GM12878 (cell line): ENCODE measurements at regions not wholly inside any gene's neighbourhood (a gene's known extent, or its start where the extent isn't known, plus 50 kb on each side); places are given as distances from the start of the nearest gene placed in this dataset.

Source experiments
- ATAC-seq: fragments of 200-7000 bp; cut with Tn5 transposase; 3 replicates; pipeline ENCODE4 v1.9.1; 2020; ENCODE audit warnings: mild to moderate bottlenecking, moderate library complexity
- BruUV-seq: library from RNA; stranded (reverse); fragments of 400-500 nt; replicated peaks from 2 replicates; lab custom pipeline; 2021; lab: Mats Ljungman, UMichigan
- CTCF ChIA-PET: fragments of 300-600 bp; sonication (Branson Sonifier 250); formaldehyde crosslinking; extraction: SDS; loops from one replicate; lab custom pipeline; 2021; ENCODE audit warnings: inconsistent platforms; lab: Yijun Ruan, JAX
- POLR2A ChIA-PET: fragments of 350-600 bp; formaldehyde crosslinking; extraction: SDS; loops from one replicate; lab custom pipeline; 2021; ENCODE audit warnings: inconsistent platforms; lab: Charles Lee
- RAD21 ChIA-PET: fragments of 300-600 bp; sonication (Branson Sonifier 250); formaldehyde crosslinking; loops from one replicate; lab custom pipeline; 2023; ENCODE audit warnings: antibody characterized with exemption; ENCODE audit not compliant: unreplicated experiment; lab: Charles Lee
- SMC1A ChIA-PET: fragments of 300-600 bp; sonication (Branson Sonifier 250); formaldehyde crosslinking; loops from one replicate; lab custom pipeline; 2023; ENCODE audit not compliant: unreplicated experiment, uncharacterized antibody; lab: Charles Lee
- DNase-seq: peaks from one replicate; pipeline ENCODE4 v3.0.0-alpha.2; 2011; ENCODE audit warnings: low read depth, low spot score
- FAIRE-seq: peaks from 3 replicates; lab custom pipeline; 2011; peaks lifted over from hg19 to GRCh38; lab: Jason Lieb, UNC
- H2AFZ ChIP-seq: 2 replicates; pipeline ENCODE4 v1.6.0; 2011; ENCODE audit warnings: low read depth, low read length, control low read depth; ENCODE audit not compliant: control insufficient read depth
- H3K27ac ChIP-seq: 2 replicates; pipeline ENCODE4 v1.5.1; 2011; ENCODE audit warnings: control low read depth; ENCODE audit not compliant: control insufficient read depth, insufficient read depth
- H3K27me3 ChIP-seq, 2 experiments: replicated peaks in 1 of 2; 2 replicates each; pipeline versions ENCODE4 v1.6.0 to v1.6.1; 2011; ENCODE audit warnings: low read length in 1 of 2; ENCODE audit not compliant: control insufficient read depth in 2 of 2, insufficient read depth in 2 of 2
- H3K36me3 ChIP-seq, 2 experiments: 2 replicates each; pipeline ENCODE4 v1.5.1; 2011; ENCODE audit warnings: low read length in 1 of 2; ENCODE audit not compliant: control insufficient read depth in 2 of 2, insufficient read depth in 2 of 2
- H3K4me1 ChIP-seq: 2 replicates; pipeline ENCODE4 v1.6.1; 2011; ENCODE audit warnings: mild to moderate bottlenecking, low read length, moderate library complexity, mixed read lengths; ENCODE audit not compliant: control insufficient read depth, insufficient read depth
- H3K4me2 ChIP-seq: 2 replicates; pipeline ENCODE4 v1.6.0; 2011; ENCODE audit warnings: control low read depth; ENCODE audit not compliant: control insufficient read depth, insufficient read depth
- H3K4me3 ChIP-seq: fragments of 200-600 bp; sonication (generic); 2 replicates; pipeline ENCODE4 v1.5.1; 2016
- H3K79me2 ChIP-seq: 2 replicates; pipeline ENCODE4 v1.6.0; 2011; ENCODE audit warnings: low read length; ENCODE audit not compliant: control insufficient read depth, insufficient read depth
- H3K9ac ChIP-seq: 2 replicates; pipeline ENCODE4 v1.8.0; 2011; ENCODE audit warnings: low read length, control low read depth, mixed read lengths; ENCODE audit not compliant: control insufficient read depth, insufficient read depth
- H3K9me3 ChIP-seq: replicated peaks from 3 replicates; pipeline ENCODE4 v1.5.1; 2011; ENCODE audit warnings: mild to moderate bottlenecking, low read length; ENCODE audit not compliant: control insufficient read depth, insufficient read depth
- H4K20me1 ChIP-seq: 2 replicates; pipeline ENCODE4 v1.6.0; 2011; ENCODE audit not compliant: control insufficient read depth, insufficient read depth
- BHLHE40 ChIP-seq, 2 experiments: fragments of 450-650 bp in 1 of 2; IDR thresholded peaks; 2 replicates each; pipeline ENCODE4 v1.6.1; 2011 to 2017; ENCODE audit warnings: low read depth in 2 of 2, borderline replicate concordance in 1 of 2, improper control_type of control experiment in 1 of 2, low read length in 1 of 2, mild to moderate bottlenecking in 1 of 2
- CBX3 ChIP-seq: fragments of 200-600 bp; sonication (generic); IDR thresholded peaks from 2 replicates; pipeline ENCODE4 v1.6.1; 2016; ENCODE audit warnings: low read depth, borderline replicate concordance
- DPF2 ChIP-seq: fragments of 450-650 bp; IDR thresholded peaks from 2 replicates; pipeline ENCODE4 v1.6.1; 2017; ENCODE audit warnings: mild to moderate bottlenecking
- HDAC2 ChIP-seq: fragments of 200-600 bp; sonication (generic); IDR thresholded peaks from 2 replicates; pipeline ENCODE4 v1.6.1; 2017
- IRF5 ChIP-seq: fragments of 450-650 bp; IDR thresholded peaks from 2 replicates; pipeline ENCODE4 v1.6.1; 2017; ENCODE audit warnings: borderline replicate concordance
- KAT2A ChIP-seq: conservative IDR thresholded peaks from 2 replicates; pipeline ENCODE4 v1.6.1; 2011; ENCODE audit warnings: low read depth, low read length; ENCODE audit not compliant: control insufficient read depth
- POLR2A ChIP-seq: IDR thresholded peaks from 2 replicates; pipeline ENCODE4 v1.6.1; 2011; ENCODE audit warnings: low read depth, mild to moderate bottlenecking, low read length
- POLR2AphosphoS2 ChIP-seq: IDR thresholded peaks from 2 replicates; pipeline ENCODE4 v1.6.1; 2011; ENCODE audit warnings: low read depth, mild to moderate bottlenecking, low read length, improper control_type of control experiment, moderate library complexity
- RCOR1 ChIP-seq: conservative IDR thresholded peaks from 2 replicates; pipeline ENCODE4 v1.6.1; 2012; ENCODE audit warnings: low read depth, low read length, improper control_type of control experiment
- REST ChIP-seq: IDR thresholded peaks from 2 replicates; pipeline ENCODE4 v1.6.1; 2012; ENCODE audit warnings: mild to moderate bottlenecking, low read depth, low read length
- STAT3 ChIP-seq: IDR thresholded peaks from 2 replicates; pipeline ENCODE4 v1.6.1; 2011; ENCODE audit warnings: low read depth, low read length, improper control_type of control experiment
- TCF3 ChIP-seq: IDR thresholded peaks from 2 replicates; pipeline ENCODE4 v1.6.1; 2012; ENCODE audit warnings: low read depth, mild to moderate bottlenecking, low read length, borderline replicate concordance; ENCODE audit not compliant: insufficient read depth
- ZNF207 ChIP-seq: fragments of 450-650 bp; IDR thresholded peaks from 2 replicates; pipeline ENCODE4 v1.6.1; 2014; ENCODE audit warnings: antibody characterized with exemption, mild to moderate bottlenecking, borderline replicate concordance
- ZNF217 ChIP-seq: fragments of 450-650 bp; IDR thresholded peaks from 2 replicates; pipeline ENCODE4 v1.6.1; 2017; ENCODE audit warnings: antibody characterized with exemption, mild to moderate bottlenecking
- ZNF687 ChIP-seq: fragments of 450-650 bp; IDR thresholded peaks from 2 replicates; pipeline ENCODE4 v1.6.1; 2017; ENCODE audit warnings: mild to moderate bottlenecking, moderate library complexity
- in situ Hi-C: fragments of 300-500 bp; cut with MboI; formaldehyde crosslinking; loops from 9 replicates; pipeline ENCODE4 v1.14.3; 2018; ENCODE audit warnings: mixed read lengths
- intact Hi-C: fragments of 100-400 bp; cut with micrococcal nuclease; formaldehyde crosslinking; loops from one replicate; pipeline ENCODE4 v1.14.2; 2022; ENCODE audit not compliant: unreplicated experiment

GRCh38 chr6:134532694-134533624, 215.0 kb upstream of the SGK1 start (continued):
- TF ChIP-seq REST = no peak
- no peak for TF ChIP-seq IRF5
- no peak for TF ChIP-seq ZNF217

- Histone ChIP-seq H3K4me1 (no peaks in the 10 kb centered on the region), H3K9me3 (no peaks in the 10 kb centered on the region), H3K4me2 (no peak overlapping the region), H4K20me1 (no peaks in the 10 kb centered on the region), H3K36me3 (no peaks in the 10 kb centered on the region), H3K4me3 (no peak overlapping the region), H3K27ac (no peak overlapping the region), H3K27me3 (peaks cover 0 to 2% of the 10 kb centered on the region in 2 experiments; a peak in 1 of 4 replicates), H3K79me2 (no peaks in the 10 kb centered on the region), H3K9ac (no peak overlapping the region), H2AFZ (no peak overlapping the region)
- intact Hi-C loops (no loop called here), in situ Hi-C loops (no loop called here)
- BruUV-seq = no TSS peak
- ChIA-PET POLR2A (no interaction called here), CTCF (no interaction called here), RAD21 (no interaction called here), SMC1A (no interaction called here)
- ATAC-seq (no peak), FAIRE-seq (no peak), DNase-seq (no peak)
- TF ChIP-seq POLR2AphosphoS2 = no peak
- TF ChIP-seq STAT3 = no peak
- no peak for TF ChIP-seq ZNF687
- no peak for TF ChIP-seq TCF3
- TF ChIP-seq BHLHE40 (IDR thresholded peaks at IDR 0.05; ENCODE audit: borderline replicate concordance in 1 of 2, low read depth in 2 of 2, low read length in 1 of 2) = no peak
- no peak for TF ChIP-seq KAT2A
- no peak for TF ChIP-seq HDAC2
- TF ChIP-seq ZNF207 = no peak
- TF ChIP-seq POLR2A = no peak
- no peak for TF ChIP-seq CBX3
- TF ChIP-seq DPF2 = no peak
- no peak for TF ChIP-seq RCOR1
Observed at GRCh38 chr6:134531611-134532010, 213.7 kb upstream of the SGK1 start.
